A673 (cell line): ENCODE measurements at regions not wholly inside any gene's neighbourhood (a gene's known extent, or its start where the extent isn't known, plus 50 kb on each side); places are given as distances from the start of the nearest gene placed in this dataset.

ENCODE experiments used
- BruUV-seq: library from RNA; stranded (reverse); fragments of 400-500 nt; replicated peaks from 2 replicates; lab custom pipeline; 2021; lab: Mats Ljungman, UMichigan
- CTCF ChIA-PET: fragments of 300-600 bp; sonication (Branson Sonifier 250); formaldehyde crosslinking; loops from one replicate; lab custom pipeline; 2022; ENCODE audit warnings: antibody characterized with exemption; lab: Charles Lee
- POLR2A ChIA-PET: fragments of 300-600 bp; sonication (Branson Sonifier 250); formaldehyde crosslinking; loops from one replicate; lab custom pipeline; 2022; ENCODE audit warnings: antibody characterized with exemption; ENCODE audit not compliant: low non-redundant PET; lab: Charles Lee
- DNase-seq: peaks from one replicate; pipeline ENCODE4 v3.0.0-alpha.2; 2015; ENCODE audit warnings: low spot score
- H3K27ac ChIP-seq: fragments of 200-600 bp; sonication (generic); 2 replicates; pipeline ENCODE4 v1.5.1; 2016; ENCODE audit warnings: mixed run types, low read depth, mild to moderate bottlenecking, mixed read lengths, antibody characterized with exemption, low read length; ENCODE audit not compliant: poor library complexity, severe bottlenecking
- H3K27me3 ChIP-seq: fragments of 200-600 bp; sonication (generic); replicated peaks from 2 replicates; pipeline ENCODE4 v1.6.1; 2017; ENCODE audit warnings: mixed run types, low read depth, mild to moderate bottlenecking, mixed read lengths, antibody characterized with exemption, low read length; ENCODE audit not compliant: insufficient read depth, poor library complexity
- H3K36me3 ChIP-seq: fragments of 200-600 bp; sonication (generic); 2 replicates; pipeline ENCODE4 v1.6.1; 2016; ENCODE audit warnings: mixed run types, mild to moderate bottlenecking, mixed read lengths, antibody characterized with exemption, low read length; ENCODE audit not compliant: insufficient read depth, poor library complexity, severe bottlenecking
- H3K4me1 ChIP-seq: fragments of 200-600 bp; sonication (generic); 2 replicates; pipeline ENCODE4 v1.6.1; 2017; ENCODE audit warnings: mixed run types, mild to moderate bottlenecking, mixed read lengths, antibody characterized with exemption, low read length; ENCODE audit not compliant: insufficient read depth, poor library complexity, severe bottlenecking
- H3K4me3 ChIP-seq: fragments of 200-600 bp; sonication (generic); 2 replicates; pipeline ENCODE4 v1.5.1; 2016; ENCODE audit warnings: low read depth, mixed run types, mild to moderate bottlenecking, mixed read lengths, low read length; ENCODE audit not compliant: poor library complexity, severe bottlenecking
- H3K9me3 ChIP-seq: fragments of 200-600 bp; sonication (generic); 2 replicates; pipeline ENCODE4 v1.6.1; 2016; ENCODE audit warnings: mixed run types, low read depth, mild to moderate bottlenecking, mixed read lengths, antibody characterized with exemption, low read length; ENCODE audit not compliant: poor library complexity, severe bottlenecking
- CTCF ChIP-seq: fragments of 300-800, 200-600 bp; sonication (generic); conservative IDR thresholded peaks from 2 replicates; pipeline ENCODE4 v1.5.1; 2017; ENCODE audit warnings: low read depth, mild to moderate bottlenecking, antibody characterized with exemption, low read length, moderate library complexity, mixed read lengths
- EZH2 ChIP-seq: fragments of 200-600 bp; sonication (generic); IDR thresholded peaks from 2 replicates; pipeline ENCODE4 v1.6.1; 2017; ENCODE audit warnings: borderline replicate concordance, low read depth, mild to moderate bottlenecking, mixed read lengths, antibody characterized with exemption, low read length; ENCODE audit not compliant: poor library complexity, severe bottlenecking
- intact Hi-C: fragments of 100-400 bp; cut with micrococcal nuclease; formaldehyde crosslinking; loops from one replicate; pipeline ENCODE4 v1.10.0; 2022; ENCODE audit not compliant: unreplicated experiment

- Histone ChIP-seq H3K4me1 (no peaks in the 10 kb centered on the region), H3K27ac (no peak overlapping the region), H3K36me3 (no peaks in the 10 kb centered on the region), H3K27me3 (no peaks in the 10 kb centered on the region), H3K9me3 (no peaks in the 10 kb centered on the region), H3K4me3 (no peak overlapping the region)
- intact Hi-C loops = no loop called here
- DNase-seq = no peak
- TF ChIP-seq EZH2 = no peak
- TF ChIP-seq CTCF = no peak
- POLR2A ChIA-PET = no interaction called here
- no TSS peak for BruUV-seq
- CTCF ChIA-PET = no interaction called here
Observed at GRCh38 chr12:19026034-19026433, 103.5 kb upstream of the PLEKHA5 start.

- BruUV-seq = no TSS peak
- POLR2A ChIA-PET = interaction anchor here (0.7 kb wide), 1 partner anchor 11 kb away, joined by 4 read pairs; no protein-coding TSS in a partner anchor
- intact Hi-C loops = no loop called here
- no peaks in the 10 kb centered on the region for H3K9me3 ChIP-seq
- H3K4me3 ChIP-seq = no peak overlapping the region
- no peaks in the 10 kb centered on the region for H3K36me3 ChIP-seq
- CTCF ChIA-PET = no interaction called here
- no peaks in the 10 kb centered on the region for H3K4me1 ChIP-seq
- DNase-seq = no peak
- H3K27me3 ChIP-seq = no peaks in the 10 kb centered on the region
- H3K27ac ChIP-seq = no peak overlapping the region
- TF ChIP-seq EZH2 = no peak
- no peak for TF ChIP-seq CTCF
Observed at GRCh38 chr12:19026614-19027488, 102.7 kb upstream of the PLEKHA5 start.

GRCh38 chr12:19030180-19030579, 99.4 kb upstream of the PLEKHA5 start:
- POLR2A ChIA-PET = no interaction called here
- H3K27ac ChIP-seq = no peak overlapping the region
- no peaks in the 10 kb centered on the region for H3K9me3 ChIP-seq
- H3K4me1 ChIP-seq = no peaks in the 10 kb centered on the region
- DNase-seq = no peak
- BruUV-seq = no TSS peak
- intact Hi-C loops = no loop called here
- CTCF ChIA-PET = no interaction called here
- H3K27me3 ChIP-seq = no peaks in the 10 kb centered on the region
- H3K36me3 ChIP-seq = no peaks in the 10 kb centered on the region
- no peak overlapping the region for H3K4me3 ChIP-seq
- TF ChIP-seq EZH2 (no peak), CTCF (no peak)
